H4 (cell line): ENCODE measurements at regions not wholly inside any gene's neighbourhood (a gene's known extent, or its start where the extent isn't known, plus 50 kb on each side); places are given as distances from the start of the nearest gene placed in this dataset.

Source experiments
- DNase-seq: peaks from one replicate; pipeline ENCODE4 v3.0.0-alpha.2; 2015; ENCODE audit warnings: low spot score

DNA sequence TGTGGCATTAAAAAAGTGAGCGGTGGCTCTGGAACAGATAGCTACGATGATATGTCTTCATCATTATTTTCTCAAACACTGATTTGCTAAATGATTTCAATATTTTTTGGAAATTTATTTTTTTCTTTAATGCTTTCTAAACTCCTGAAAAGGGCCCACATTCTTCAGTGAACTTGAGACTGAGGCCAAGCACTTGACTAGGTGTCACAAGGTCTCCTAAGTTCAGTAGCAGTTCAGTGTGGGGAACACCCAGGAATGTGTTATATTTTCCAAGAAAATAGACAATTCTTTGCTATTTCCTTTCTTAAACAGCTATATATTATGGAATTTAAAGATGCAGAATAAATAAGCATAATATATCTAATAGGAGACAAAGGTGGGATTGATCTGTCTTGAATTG, 850.9 kb downstream of the USP25 start:
- no peak for DNase-seq

DNA sequence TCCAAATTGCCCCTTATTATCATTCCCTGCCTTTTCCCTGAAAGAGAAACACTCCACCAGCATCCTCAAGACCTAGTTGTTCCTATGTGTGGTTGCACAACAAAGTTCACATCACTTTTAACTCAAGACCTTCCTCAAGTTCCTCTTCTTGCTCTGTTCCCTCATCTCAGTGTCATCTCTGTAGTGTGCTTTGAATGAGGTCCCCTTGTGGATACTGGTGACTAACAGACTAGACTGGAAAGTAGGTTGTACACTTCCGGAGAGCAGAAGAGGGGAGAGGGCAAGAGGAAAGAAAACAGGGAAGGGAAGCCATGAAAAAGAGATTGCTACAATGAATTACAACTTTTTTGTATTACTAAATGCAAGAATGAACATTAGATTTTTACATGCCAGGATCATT, 853.8 kb downstream of the USP25 start:
- no peak for DNase-seq

- no peak for DNase-seq
These were observed 855.0 kb downstream of the USP25 start for GRCh38 chr21:16584756-16585155.

DNA sequence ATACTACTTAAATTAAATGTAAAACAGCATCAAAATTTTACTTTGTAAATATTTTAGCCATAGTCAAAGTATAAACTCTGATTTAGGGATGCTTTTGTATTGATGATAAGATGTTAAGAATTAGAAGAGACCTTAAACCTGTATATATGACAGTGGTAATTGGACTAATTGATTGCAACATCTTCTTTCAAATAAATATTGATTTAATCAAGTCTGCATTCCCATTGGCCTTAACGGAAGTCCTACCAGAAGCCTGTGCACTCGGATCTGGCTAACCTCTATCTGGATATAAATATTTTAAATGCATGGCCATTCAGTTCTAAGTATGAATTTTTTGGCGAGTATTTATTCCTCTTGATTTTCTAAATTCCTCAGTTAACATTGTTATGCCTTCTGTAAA, 856.1 kb downstream of the USP25 start:
- DNase-seq, result no peak

- peak; percentile 14 for DNase-seq
These were observed 857.4 kb downstream of the USP25 start for GRCh38 chr21:16587141-16587581.

- no peak for DNase-seq
These were observed 858.0 kb downstream of the USP25 start for GRCh38 chr21:16587681-16588375.

DNA sequence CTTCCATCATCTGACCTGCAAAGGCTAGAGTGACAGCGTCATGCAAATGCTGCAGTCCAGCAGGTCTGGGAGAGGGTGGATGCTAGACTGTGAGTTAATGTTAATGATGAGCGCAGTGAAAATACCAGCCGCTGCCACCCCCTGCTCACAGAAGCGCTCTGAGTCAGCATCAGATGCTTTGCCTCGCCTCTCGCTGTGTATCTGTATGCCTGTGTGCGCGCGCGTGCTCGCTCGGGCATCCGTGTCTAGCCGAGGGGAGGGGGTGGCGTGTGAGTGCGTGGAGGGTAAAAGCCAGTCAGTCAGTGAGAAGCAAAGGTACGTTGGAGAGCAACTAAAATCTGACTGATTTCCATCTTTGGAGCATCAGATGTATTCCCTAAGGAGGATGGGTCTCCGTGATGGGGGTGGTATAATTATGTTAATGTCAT, 858.7 kb downstream of the USP25 start:
- DNase-seq, result peak; percentile 70

GRCh38 chr21:16589006-16589898, 859.5 kb downstream of the USP25 start:
- DNase-seq, result no peak

GRCh38 chr21:16590186-16590585, 860.4 kb downstream of the USP25 start:
- DNase-seq, result no peak

- no peak for DNase-seq
These were observed 861.0 kb downstream of the USP25 start for GRCh38 chr21:16590641-16591292.

DNA sequence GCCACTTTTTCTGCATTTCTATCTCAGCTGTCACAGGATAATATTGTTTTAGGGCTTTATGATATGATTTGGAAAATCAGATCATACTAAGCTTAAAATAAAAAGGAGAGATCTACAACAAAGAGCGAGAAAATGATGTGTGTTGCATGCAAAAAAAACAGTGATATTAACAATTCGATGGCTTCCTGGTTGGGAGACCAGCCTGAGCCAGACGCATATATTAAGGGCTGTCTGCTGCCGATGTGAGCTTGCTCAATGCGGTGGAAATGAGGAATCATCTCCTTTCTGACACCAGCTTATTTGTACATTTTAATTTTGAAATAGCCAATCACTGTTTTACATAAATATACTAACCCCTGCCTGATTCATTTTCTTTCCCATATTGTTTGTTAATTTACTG, 862.6 kb downstream of the USP25 start:
- DNase-seq, result no peak

- no peak for DNase-seq
These were observed 864.4 kb downstream of the USP25 start for GRCh38 chr21:16594191-16594590.

DNA sequence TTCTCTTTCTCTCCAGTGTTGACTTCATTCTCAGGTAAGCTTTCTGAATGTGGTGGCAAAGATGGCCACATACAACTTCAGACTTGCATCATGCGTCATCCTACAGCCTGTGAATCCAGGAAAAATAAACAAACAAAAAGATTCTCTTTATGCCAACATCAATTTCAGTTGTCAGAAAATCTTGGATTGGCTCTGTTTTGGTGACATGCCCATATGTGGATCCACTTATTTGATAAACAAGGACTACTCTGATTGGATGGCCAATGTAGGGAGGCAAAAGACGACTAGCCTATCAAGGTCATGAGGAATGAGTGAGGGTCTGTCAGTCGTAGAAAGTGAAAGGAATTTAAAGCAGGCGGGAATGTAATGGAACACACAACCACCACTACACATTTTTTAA, 866.6 kb downstream of the USP25 start:
- no peak for DNase-seq

DNA sequence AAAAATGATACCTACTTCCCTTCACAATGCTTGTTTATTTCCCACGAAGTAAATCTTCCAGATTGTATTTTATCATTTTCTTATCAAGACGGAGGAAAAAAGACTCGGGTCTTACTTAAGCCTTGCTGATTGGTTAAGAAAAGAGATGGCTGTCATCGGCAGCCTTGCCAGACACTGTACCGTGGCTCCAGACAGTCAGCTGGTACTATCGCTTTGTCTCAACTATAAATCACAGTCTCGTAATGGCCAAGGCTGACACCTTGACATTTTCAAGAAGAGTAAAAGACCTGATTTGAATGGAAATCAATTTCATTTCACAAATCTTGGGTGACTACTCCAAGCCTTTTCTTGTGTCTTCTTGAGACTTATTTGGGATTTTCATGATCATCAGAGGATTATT, 868.0 kb downstream of the USP25 start:
- no peak for DNase-seq

GRCh38 chr21:16605597-16605996, 875.8 kb downstream of the USP25 start:
- no peak for DNase-seq

DNA sequence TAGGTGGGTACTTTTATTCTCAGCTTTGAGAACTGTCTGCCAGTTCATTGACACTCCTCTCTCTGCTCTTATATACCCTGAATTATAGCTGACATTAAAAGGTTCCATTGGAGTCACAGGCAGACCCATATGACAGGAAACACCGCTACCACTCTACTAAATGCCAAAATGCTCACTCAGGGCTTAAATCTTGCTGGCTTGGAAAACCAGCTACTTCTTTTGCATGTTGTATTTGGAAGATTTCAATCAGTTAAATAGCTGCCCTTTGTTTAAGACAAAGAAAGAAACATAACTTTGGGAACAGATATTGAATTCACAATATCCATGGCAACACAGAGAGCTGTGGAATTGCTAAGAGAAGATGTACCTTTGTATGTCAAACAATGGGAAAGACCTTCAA, 876.5 kb downstream of the USP25 start:
- DNase-seq, result no peak

GRCh38 chr21:16608209-16608830, 878.5 kb downstream of the USP25 start:
- DNase-seq, result peak; percentile 9

- DNase-seq, result no peak
These were observed 889.5 kb downstream of the USP25 start for GRCh38 chr21:16619281-16619680.

DNA sequence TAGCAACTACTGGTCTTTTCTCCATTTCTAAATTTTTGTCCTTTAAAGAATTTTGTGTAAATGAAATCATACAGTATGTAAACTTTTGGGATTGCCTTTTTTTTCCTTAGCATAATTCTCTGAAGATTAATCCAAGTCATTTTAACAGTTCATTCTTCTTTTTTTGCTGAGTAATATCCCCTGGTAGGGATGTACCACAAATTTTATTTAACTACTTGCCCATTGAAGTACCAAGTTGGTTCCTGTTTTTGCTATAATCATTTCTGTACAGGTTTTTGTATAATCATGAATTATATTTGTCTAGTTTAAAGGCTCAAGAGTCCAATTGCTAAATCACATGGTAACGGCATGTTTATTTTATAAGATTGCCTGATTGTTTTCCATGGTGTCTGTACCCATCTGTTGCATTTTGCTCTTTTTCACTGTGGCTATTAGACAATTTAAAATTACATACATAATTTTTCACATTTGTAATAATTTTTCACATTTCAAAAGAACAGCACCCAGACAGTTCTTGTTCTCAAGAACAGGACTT, 891.1 kb downstream of the USP25 start:
- DNase-seq, result no peak

DNA sequence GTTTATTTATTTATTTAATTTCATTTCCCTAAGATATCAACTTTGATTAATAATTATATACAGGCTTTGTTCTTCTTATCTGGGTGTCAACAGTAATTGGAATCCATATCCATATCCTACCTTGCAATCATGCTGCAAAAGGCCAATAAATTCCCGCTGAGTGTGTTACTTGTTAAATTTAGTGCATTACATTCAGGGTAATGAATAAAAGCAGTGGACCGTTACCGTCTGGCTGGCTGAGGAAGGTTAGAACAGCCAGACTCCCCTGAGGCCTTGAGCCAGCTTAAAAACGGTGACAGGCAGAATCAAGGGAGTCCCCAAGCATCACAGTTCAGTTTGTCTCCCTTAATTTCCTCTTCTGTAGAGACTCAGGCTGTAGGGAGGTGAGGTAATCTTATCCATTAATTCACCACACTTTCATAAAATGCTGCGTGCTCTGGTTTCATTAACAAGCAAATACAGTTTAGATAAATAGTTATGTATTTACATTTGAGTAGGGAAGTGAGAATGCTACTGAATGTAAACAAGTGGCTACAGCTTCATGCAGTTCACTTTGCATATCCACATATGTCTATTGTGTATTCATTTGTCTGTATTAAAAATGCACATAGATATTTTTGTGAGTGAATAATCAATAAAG, 888.2 kb upstream of the CXADR start:
- DNase-seq, result no peak

DNA sequence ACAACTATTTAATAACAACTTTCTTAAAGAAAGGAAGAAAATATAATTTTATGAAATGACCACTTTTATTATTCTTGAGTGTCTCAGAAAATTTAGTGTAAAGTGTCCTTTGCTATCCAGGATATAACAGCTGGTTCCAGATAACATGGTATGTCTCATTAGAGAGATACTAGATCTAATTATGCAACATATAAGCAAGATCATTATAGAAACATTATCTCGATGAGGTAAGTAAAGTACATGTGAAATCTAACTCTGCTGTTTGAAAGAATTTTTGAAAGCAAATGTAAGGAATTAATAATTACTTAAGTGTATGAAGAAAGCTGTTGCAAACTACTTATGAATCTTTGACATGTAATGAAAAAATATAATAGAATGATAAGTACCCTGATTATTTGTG, 887.4 kb upstream of the CXADR start:
- DNase-seq, result no peak
